ENCODE measurements at regions not wholly inside any gene's neighbourhood (a gene's known extent, or its start where the extent isn't known, plus 50 kb on each side); places are given as distances from the start of the nearest gene placed in this dataset.
A peak's percentile ranks its signal among the peaks of the same experiment; 100 is the strongest.

GRCh38 chr6:19153981-19154295 is 683.2 kb upstream of the ID4 start:
- H3K4me1 ChIP-seq (ENCODE audit: control insufficient read depth in 3 of 3, insufficient read depth in 2 of 3, low read depth in 1 of 3, low read length in 2 of 3), result no peaks in the 10 kb centered on the region
- no peak for FAIRE-seq
- H3K27me3 ChIP-seq (ENCODE audit: control insufficient read depth in 3 of 3, insufficient read depth in 3 of 3, low read length in 3 of 3), result no peaks in the 10 kb centered on the region
- H3K4me3 ChIP-seq (ENCODE audit: low read depth in 1 of 3, low read length in 3 of 3), result no peak overlapping the region
- H3K9me3 ChIP-seq (ENCODE audit: control insufficient read depth in 2 of 2, insufficient read depth in 1 of 2, low read depth in 1 of 2, low read length in 1 of 2), result no peaks in the 10 kb centered on the region
- H3K36me3 ChIP-seq (ENCODE audit: control insufficient read depth in 3 of 3, insufficient read depth in 2 of 3, low read depth in 1 of 3, low read length in 3 of 3), result no peaks in the 10 kb centered on the region
- 50 to 84% (median 71%) methylated on average over 1 of the region's 1 CpG for WGBS, 3 donors
- DNase-seq, result no peak
- H3K27ac ChIP-seq (ENCODE audit: low read depth in 1 of 3, low read length in 2 of 3), result peak overlapping the region in 1 of 3 donors; percentile 88

- H3K27ac ChIP-seq (ENCODE audit: low read depth in 1 of 3, low read length in 2 of 3), result no peak overlapping the region
- WGBS, 3 donors, result 79 to 90% (median 87%) methylated on average over 2 of the region's 2 CpGs
- H3K4me3 ChIP-seq (ENCODE audit: low read depth in 1 of 3, low read length in 3 of 3), result no peak overlapping the region
- DNase-seq, result no peak
- H3K4me1 ChIP-seq (ENCODE audit: control insufficient read depth in 3 of 3, insufficient read depth in 2 of 3, low read depth in 1 of 3, low read length in 2 of 3), result no peaks in the 10 kb centered on the region
- H3K27me3 ChIP-seq (ENCODE audit: control insufficient read depth in 3 of 3, insufficient read depth in 3 of 3, low read length in 3 of 3), result no peaks in the 10 kb centered on the region
- no peak for FAIRE-seq
- H3K9me3 ChIP-seq (ENCODE audit: control insufficient read depth in 2 of 2, insufficient read depth in 1 of 2, low read depth in 1 of 2, low read length in 1 of 2), result no peaks in the 10 kb centered on the region
- no peaks in the 10 kb centered on the region for H3K36me3 ChIP-seq (ENCODE audit: control insufficient read depth in 3 of 3, insufficient read depth in 2 of 3, low read depth in 1 of 3, low read length in 3 of 3)
These were observed 680.7 kb upstream of the ID4 start for GRCh38 chr6:19156443-19156842.

GRCh38 chr6:19157486-19157885 is 679.7 kb upstream of the ID4 start:
- Histone ChIP-seq H3K4me1 (ENCODE audit: control insufficient read depth in 3 of 3, insufficient read depth in 2 of 3, low read depth in 1 of 3, low read length in 2 of 3) (no peaks in the 10 kb centered on the region), H3K9me3 (ENCODE audit: control insufficient read depth in 2 of 2, insufficient read depth in 1 of 2, low read depth in 1 of 2, low read length in 1 of 2) (no peaks in the 10 kb centered on the region), H3K27ac (ENCODE audit: low read depth in 1 of 3, low read length in 2 of 3) (no peak overlapping the region), H3K27me3 (ENCODE audit: control insufficient read depth in 3 of 3, insufficient read depth in 3 of 3, low read length in 3 of 3) (no peaks in the 10 kb centered on the region), H3K36me3 (ENCODE audit: control insufficient read depth in 3 of 3, insufficient read depth in 2 of 3, low read depth in 1 of 3, low read length in 3 of 3) (no peaks in the 10 kb centered on the region), H3K4me3 (ENCODE audit: low read depth in 1 of 3, low read length in 3 of 3) (no peak overlapping the region)
- DNase-seq (no peak), FAIRE-seq (no peak)

- Histone ChIP-seq H3K4me3 (ENCODE audit: low read depth in 1 of 3, low read length in 3 of 3) (no peak overlapping the region), H3K9me3 (ENCODE audit: control insufficient read depth in 2 of 2, insufficient read depth in 1 of 2, low read depth in 1 of 2, low read length in 1 of 2) (no peaks in the 10 kb centered on the region), H3K36me3 (ENCODE audit: control insufficient read depth in 3 of 3, insufficient read depth in 2 of 3, low read depth in 1 of 3, low read length in 3 of 3) (no peaks in the 10 kb centered on the region), H3K27me3 (ENCODE audit: control insufficient read depth in 3 of 3, insufficient read depth in 3 of 3, low read length in 3 of 3) (no peaks in the 10 kb centered on the region), H3K27ac (ENCODE audit: low read depth in 1 of 3, low read length in 2 of 3) (no peak overlapping the region), H3K4me1 (ENCODE audit: control insufficient read depth in 3 of 3, insufficient read depth in 2 of 3, low read depth in 1 of 3, low read length in 2 of 3) (no peaks in the 10 kb centered on the region)
- FAIRE-seq (no peak), DNase-seq (no peak)
- 56 to 83% (median 71%) methylated on average over 1 of the region's 1 CpG for WGBS, 3 donors
These were observed 678.6 kb upstream of the ID4 start for GRCh38 chr6:19158586-19158985.

- no peak for DNase-seq
- H3K36me3 ChIP-seq (ENCODE audit: control insufficient read depth in 3 of 3, insufficient read depth in 2 of 3, low read depth in 1 of 3, low read length in 3 of 3), result no peaks in the 10 kb centered on the region
- H3K4me3 ChIP-seq (ENCODE audit: low read depth in 1 of 3, low read length in 3 of 3), result no peak overlapping the region
- H3K27me3 ChIP-seq (ENCODE audit: control insufficient read depth in 3 of 3, insufficient read depth in 3 of 3, low read length in 3 of 3), result no peaks in the 10 kb centered on the region
- H3K4me1 ChIP-seq (ENCODE audit: control insufficient read depth in 3 of 3, insufficient read depth in 2 of 3, low read depth in 1 of 3, low read length in 2 of 3), result no peaks in the 10 kb centered on the region
- FAIRE-seq, result no peak
- 67 to 88% (median 70%) methylated on average over 1 of the region's 1 CpG for WGBS, 3 donors
- no peak overlapping the region for H3K27ac ChIP-seq (ENCODE audit: low read depth in 1 of 3, low read length in 2 of 3)
- H3K9me3 ChIP-seq (ENCODE audit: control insufficient read depth in 2 of 2, insufficient read depth in 1 of 2, low read depth in 1 of 2, low read length in 1 of 2), result no peaks in the 10 kb centered on the region
These were observed 678.1 kb upstream of the ID4 start for GRCh38 chr6:19159089-19159488.

- Histone ChIP-seq H3K36me3 (ENCODE audit: control insufficient read depth in 3 of 3, insufficient read depth in 2 of 3, low read depth in 1 of 3, low read length in 3 of 3) (no peaks in the 10 kb centered on the region), H3K27me3 (ENCODE audit: control insufficient read depth in 3 of 3, insufficient read depth in 3 of 3, low read length in 3 of 3) (no peaks in the 10 kb centered on the region), H3K4me1 (ENCODE audit: control insufficient read depth in 3 of 3, insufficient read depth in 2 of 3, low read depth in 1 of 3, low read length in 2 of 3) (no peaks in the 10 kb centered on the region), H3K27ac (ENCODE audit: low read depth in 1 of 3, low read length in 2 of 3) (no peak overlapping the region), H3K4me3 (ENCODE audit: low read depth in 1 of 3, low read length in 3 of 3) (no peak overlapping the region), H3K9me3 (ENCODE audit: control insufficient read depth in 2 of 2, insufficient read depth in 1 of 2, low read depth in 1 of 2, low read length in 1 of 2) (no peaks in the 10 kb centered on the region)
- WGBS, 3 donors, result 64 to 81% (median 69%) methylated on average over 2 of the region's 2 CpGs
- DNase-seq (no peak), FAIRE-seq (no peak)
These were observed 677.6 kb upstream of the ID4 start for GRCh38 chr6:19159561-19159960.

- FAIRE-seq, result no peak
These were observed 677.0 kb upstream of the ID4 start for GRCh38 chr6:19160081-19160730.

GRCh38 chr6:19167251-19167650 is 669.9 kb upstream of the ID4 start:
- 33 to 41% (median 40%) methylated on average over 2 of the region's 2 CpGs for WGBS, 3 donors
- Histone ChIP-seq H3K36me3 (ENCODE audit: control insufficient read depth in 3 of 3, insufficient read depth in 2 of 3, low read depth in 1 of 3, low read length in 3 of 3) (no peaks in the 10 kb centered on the region), H3K4me1 (ENCODE audit: control insufficient read depth in 3 of 3, insufficient read depth in 2 of 3, low read depth in 1 of 3, low read length in 2 of 3) (no peaks in the 10 kb centered on the region), H3K27me3 (ENCODE audit: control insufficient read depth in 3 of 3, insufficient read depth in 3 of 3, low read length in 3 of 3) (no peaks in the 10 kb centered on the region), H3K4me3 (ENCODE audit: low read depth in 1 of 3, low read length in 3 of 3) (no peak overlapping the region), H3K9me3 (ENCODE audit: control insufficient read depth in 2 of 2, insufficient read depth in 1 of 2, low read depth in 1 of 2, low read length in 1 of 2) (no peaks in the 10 kb centered on the region), H3K27ac (ENCODE audit: low read depth in 1 of 3, low read length in 2 of 3) (no peak overlapping the region)
- DNase-seq (no peak), FAIRE-seq (no peak)

More at GRCh38 chr6:19160081-19160730, 677.0 kb upstream of the ID4 start:
- Histone ChIP-seq H3K9me3 (ENCODE audit: control insufficient read depth in 2 of 2, insufficient read depth in 1 of 2, low read depth in 1 of 2, low read length in 1 of 2) (no peaks in the 10 kb centered on the region), H3K36me3 (ENCODE audit: control insufficient read depth in 3 of 3, insufficient read depth in 2 of 3, low read depth in 1 of 3, low read length in 3 of 3) (no peaks in the 10 kb centered on the region), H3K4me1 (ENCODE audit: control insufficient read depth in 3 of 3, insufficient read depth in 2 of 3, low read depth in 1 of 3, low read length in 2 of 3) (no peaks in the 10 kb centered on the region), H3K4me3 (ENCODE audit: low read depth in 1 of 3, low read length in 3 of 3) (no peak overlapping the region), H3K27ac (ENCODE audit: low read depth in 1 of 3, low read length in 2 of 3) (no peak overlapping the region), H3K27me3 (ENCODE audit: control insufficient read depth in 3 of 3, insufficient read depth in 3 of 3, low read length in 3 of 3) (no peaks in the 10 kb centered on the region)
- DNase-seq, result no peak
- 43 to 47% (median 45%) methylated on average over 2 of the region's 2 CpGs for WGBS, 3 donors

- no peaks in the 10 kb centered on the region for H3K36me3 ChIP-seq (ENCODE audit: control insufficient read depth in 3 of 3, insufficient read depth in 2 of 3, low read depth in 1 of 3, low read length in 3 of 3)
- FAIRE-seq (no peak), DNase-seq (no peak)
- H3K27me3 ChIP-seq (ENCODE audit: control insufficient read depth in 3 of 3, insufficient read depth in 3 of 3, low read length in 3 of 3), result no peaks in the 10 kb centered on the region
- H3K4me1 ChIP-seq (ENCODE audit: control insufficient read depth in 3 of 3, insufficient read depth in 2 of 3, low read depth in 1 of 3, low read length in 2 of 3), result no peaks in the 10 kb centered on the region
- H3K4me3 ChIP-seq (ENCODE audit: low read depth in 1 of 3, low read length in 3 of 3), result no peak overlapping the region
- no peaks in the 10 kb centered on the region for H3K9me3 ChIP-seq (ENCODE audit: control insufficient read depth in 2 of 2, insufficient read depth in 1 of 2, low read depth in 1 of 2, low read length in 1 of 2)
- 66 to 77% (median 72%) methylated on average over 5 of the region's 5 CpGs for WGBS, 3 donors
- no peak overlapping the region for H3K27ac ChIP-seq (ENCODE audit: low read depth in 1 of 3, low read length in 2 of 3)
These were observed 667.8 kb upstream of the ID4 start for GRCh38 chr6:19169366-19169765.

Data from small intestine (tissue), 7 donors.